ENCODE measurements at regions not wholly inside any gene's neighbourhood (a gene's known extent, or its start where the extent isn't known, plus 50 kb on each side); places are given as distances from the start of the nearest gene placed in this dataset.

- TF ChIP-seq CTCF (IDR thresholded peaks at IDR 0.05) (no peak), ZFX (IDR thresholded peaks at IDR 0.05; ENCODE audit: borderline replicate concordance) (no peak)
Measured at GRCh38 chr13:47859165-47859564, 141.9 kb downstream of the SUCLA2 start.

Measured in 22Rv1 (cell line).